SU-DHL-6 (cell line): ENCODE measurements at regions not wholly inside any gene's neighbourhood (a gene's known extent, or its start where the extent isn't known, plus 50 kb on each side); places are given as distances from the start of the nearest gene placed in this dataset.

ENCODE experiments used
- CTCF ChIP-seq: fragments of 200-600 bp; sonication (generic); IDR thresholded peaks from one replicate; pipeline ENCODE4 v1.5.1; 2017; ENCODE audit warnings: antibody characterized with exemption, mild to moderate bottlenecking, low read length, moderate library complexity; ENCODE audit not compliant: insufficient read depth, poor library complexity, severe bottlenecking
- EZH2phosphoT487 ChIP-seq: fragments of 200-600 bp; sonication (generic), shearing (Covaris generic); conservative IDR thresholded peaks from 2 replicates; pipeline ENCODE4 v1.6.1; 2018; ENCODE audit warnings: mild to moderate bottlenecking, antibody characterized with exemption, low read length, moderate library complexity, mixed read lengths

DNA sequence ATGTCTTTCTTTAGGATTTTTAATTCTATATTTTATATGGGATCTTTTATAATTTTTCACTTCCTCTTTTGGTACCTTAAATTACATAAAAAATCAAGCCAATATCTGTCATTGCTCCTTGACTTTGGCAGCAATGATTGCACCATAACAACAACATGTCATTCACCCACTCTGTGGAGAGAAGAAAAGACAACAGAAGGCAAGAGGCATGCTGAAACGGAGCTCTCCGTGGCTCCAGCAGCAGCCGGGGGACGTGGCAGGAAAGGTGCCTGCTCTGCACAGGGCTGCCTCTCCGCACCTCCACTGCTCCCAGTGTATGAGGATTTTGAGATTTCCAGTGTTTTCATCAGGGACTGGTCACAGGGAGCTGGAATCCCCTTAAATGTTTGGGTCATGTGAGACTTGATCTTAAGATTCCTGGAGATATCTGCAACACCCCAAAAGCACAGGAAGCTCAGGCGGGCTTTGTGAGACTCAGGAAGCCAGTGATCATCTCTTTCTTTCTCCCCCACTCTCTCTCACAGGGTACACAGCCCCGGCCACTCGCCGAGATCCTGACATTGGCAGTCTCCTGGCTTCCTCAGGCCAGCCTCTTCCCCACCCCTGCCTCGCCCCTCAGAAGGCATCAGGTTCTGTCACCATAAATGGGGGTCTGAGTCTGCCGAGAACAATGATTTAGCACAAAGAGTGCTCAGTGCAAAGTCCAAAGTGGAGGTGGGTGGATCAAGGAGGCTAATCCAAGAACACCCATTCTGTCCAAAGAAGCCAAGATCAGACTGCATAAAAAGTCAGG is 74.6 kb downstream of the ACTL7B start:
- TF ChIP-seq CTCF (no peak), EZH2phosphoT487 (no peak)
